HepG2 (cell line): ENCODE measurements at regions not wholly inside any gene's neighbourhood (a gene's known extent, or its start where the extent isn't known, plus 50 kb on each side); places are given as distances from the start of the nearest gene placed in this dataset.

Experiments
- ATAC-seq: fragments of 200-7000 bp; cut with Tn5 transposase; 3 replicates; pipeline ENCODE4 v1.9.1; 2020; ENCODE audit warnings: mild to moderate bottlenecking, moderate library complexity
- BruUV-seq: library from RNA; stranded (reverse); fragments of 400-500 nt; replicated peaks from 2 replicates; lab custom pipeline; 2021; lab: Mats Ljungman, UMichigan
- CTCF ChIA-PET: fragments of 300-600 bp; formaldehyde crosslinking; extraction: SDS; loops from one replicate; lab custom pipeline; 2021; ENCODE audit warnings: low total read pairs, inconsistent platforms, low intra/inter-chr PET ratio; lab: Yijun Ruan, JAX
- POLR2A ChIA-PET: fragments of 350-600 bp; sonication (Branson Sonifier 250); formaldehyde crosslinking; loops from one replicate; lab custom pipeline; 2020; ENCODE audit warnings: antibody characterized with exemption, inconsistent platforms; lab: Yijun Ruan, JAX
- DNase-seq: peaks from one replicate; pipeline ENCODE4 v3.0.0-alpha.2; 2015; ENCODE audit warnings: low spot score
- FAIRE-seq: peaks from 3 replicates; lab custom pipeline; 2011; peaks lifted over from hg19 to GRCh38; lab: Jason Lieb, UNC
- H2AFZ ChIP-seq: one replicate; pipeline ENCODE4 v1.6.1; 2011; ENCODE audit warnings: low read length, inconsistent platforms
- H3K27ac ChIP-seq: fragments of 300-600 bp; 3 replicates; pipeline ENCODE4 v1.8.0; 2011; ENCODE audit warnings: mixed run types, mild to moderate bottlenecking, mixed read lengths, low read length, inconsistent platforms; ENCODE audit not compliant: insufficient read depth; ENCODE audit errors: extremely low read length
- H3K27me3 ChIP-seq, 2 experiments: fragments of 200-600 bp in 1 of 2; 2 replicates in 1 of 2; 3 replicates in 1 of 2; pipeline versions ENCODE4 v1.6.0 to v1.8.0; 2011; ENCODE audit warnings: low read length in 2 of 2, mild to moderate bottlenecking in 2 of 2, moderate library complexity in 2 of 2, inconsistent platforms in 1 of 2; ENCODE audit not compliant: insufficient read depth in 2 of 2, control insufficient read depth in 1 of 2
- H3K36me3 ChIP-seq, 2 experiments: fragments of 200-600 bp in 1 of 2; replicated peaks in 1 of 2; 2 replicates in 1 of 2; 3 replicates in 1 of 2; pipeline versions ENCODE4 v1.5.1 to v1.8.0; 2011; ENCODE audit warnings: low read length in 2 of 2, inconsistent platforms in 1 of 2; ENCODE audit not compliant: insufficient read depth in 2 of 2, control insufficient read depth in 1 of 2
- H3K4me1 ChIP-seq: 2 replicates; pipeline ENCODE4 v1.5.1; 2012; ENCODE audit warnings: low read length, inconsistent platforms; ENCODE audit not compliant: insufficient read depth
- H3K4me2 ChIP-seq: 2 replicates; pipeline ENCODE4 v1.6.0; 2011; ENCODE audit warnings: low read depth, low read length, inconsistent platforms
- H3K4me3 ChIP-seq, 3 experiments: fragments of 200-600 bp in 1 of 3; sonication (generic), shearing (Covaris generic) in 1 of 3; replicated peaks in 1 of 3; 2 replicates each; pipeline ENCODE4 v1.5.1; 2011 to 2016; ENCODE audit warnings: low read length in 3 of 3, inconsistent platforms in 2 of 3, low read depth in 2 of 3, mild to moderate bottlenecking in 2 of 3, control low read depth in 1 of 3, mixed read lengths in 1 of 3; ENCODE audit not compliant: insufficient read depth in 1 of 3
- H3K79me2 ChIP-seq: one replicate; pipeline ENCODE4 v1.6.1; 2011; ENCODE audit warnings: low read length, inconsistent platforms; ENCODE audit not compliant: insufficient read depth
- H3K9ac ChIP-seq: 2 replicates; pipeline ENCODE4 v1.6.0; 2011; ENCODE audit warnings: mild to moderate bottlenecking, low read depth, low read length, inconsistent platforms; ENCODE audit not compliant: insufficient read depth
- H3K9me3 ChIP-seq: 2 replicates; pipeline ENCODE4 v1.5.1; 2012; ENCODE audit warnings: mild to moderate bottlenecking, low read length
- H4K20me1 ChIP-seq: 2 replicates; pipeline ENCODE4 v1.6.0; 2011; ENCODE audit warnings: inconsistent platforms, mild to moderate bottlenecking, low read length, moderate library complexity; ENCODE audit not compliant: insufficient read depth
- EEA1 ChIP-seq: sonication (generic); formaldehyde crosslinking; IDR thresholded peaks from 2 replicates; pipeline ENCODE4 v1.5.1; 2020; ENCODE audit warnings: mild to moderate bottlenecking, missing genetic modification reagents, borderline replicate concordance
- KDM6A ChIP-seq: IDR thresholded peaks from 2 replicates; pipeline ENCODE4 v1.6.1; 2016; ENCODE audit warnings: low read depth
- MYC ChIP-seq: sonication (generic); formaldehyde crosslinking; IDR thresholded peaks from 2 replicates; pipeline ENCODE4 v1.9.0; 2021; ENCODE audit warnings: missing genetic modification reagents, borderline replicate concordance
- NCOR1 ChIP-seq: fragments of 200-600 bp; sonication (generic); IDR thresholded peaks from 2 replicates; pipeline ENCODE4 v1.7.0; 2017; ENCODE audit warnings: antibody characterized with exemption, low read length, borderline replicate concordance
- PHF20 ChIP-seq: sonication (generic); formaldehyde crosslinking; IDR thresholded peaks from 2 replicates; pipeline ENCODE4 v1.5.0; 2020; ENCODE audit warnings: mild to moderate bottlenecking, missing genetic modification reagents
- RFX1 ChIP-seq: fragments of 450-650 bp; IDR thresholded peaks from 2 replicates; pipeline ENCODE4 v1.6.1; 2017
- SMC3 ChIP-seq: IDR thresholded peaks from 2 replicates; pipeline ENCODE4 v1.6.1; 2011; ENCODE audit warnings: low read length, improper control_type of control experiment
- SUZ12 ChIP-seq: fragments of 150-350 bp; IDR thresholded peaks from 2 replicates; pipeline ENCODE4 v1.6.1; 2014; ENCODE audit warnings: low read depth, low read length
- ZFYVE20 ChIP-seq: sonication (generic); formaldehyde crosslinking; IDR thresholded peaks from 2 replicates; pipeline ENCODE4 v1.8.0; 2023; ENCODE audit warnings: low read depth, mild to moderate bottlenecking, moderate library complexity, missing genetic modification reagents, borderline replicate concordance
- ZNF225 ChIP-seq: sonication (generic); formaldehyde crosslinking; IDR thresholded peaks from 2 replicates; pipeline ENCODE4 v1.4.0; 2020; ENCODE audit warnings: mild to moderate bottlenecking, missing genetic modification reagents
- ZNF335 ChIP-seq: sonication (generic); formaldehyde crosslinking; IDR thresholded peaks from 2 replicates; pipeline ENCODE4 v1.4.0; 2020; ENCODE audit warnings: missing genetic modification reagents
- ZNF430 ChIP-seq: sonication (generic); formaldehyde crosslinking; IDR thresholded peaks from 2 replicates; pipeline ENCODE4 v1.9.0; 2021; ENCODE audit warnings: mild to moderate bottlenecking, missing genetic modification reagents
- ZNF550 ChIP-seq: sonication (generic); formaldehyde crosslinking; IDR thresholded peaks from 2 replicates; pipeline ENCODE4 v1.4.0; 2020; ENCODE audit warnings: mild to moderate bottlenecking, missing genetic modification reagents, borderline replicate concordance
- ZNF562 ChIP-seq: sonication (generic); formaldehyde crosslinking; IDR thresholded peaks from 2 replicates; pipeline ENCODE4 v1.8.0; 2022; ENCODE audit warnings: missing genetic modification reagents, borderline replicate concordance
- ZNF607 ChIP-seq: sonication (generic); formaldehyde crosslinking; IDR thresholded peaks from 2 replicates; pipeline ENCODE4 v1.5.1; 2020; ENCODE audit warnings: missing genetic modification reagents, mild to moderate bottlenecking, borderline replicate concordance
- ZNF737 ChIP-seq: sonication (generic); formaldehyde crosslinking; IDR thresholded peaks from 2 replicates; pipeline ENCODE4 v1.5.0; 2020; ENCODE audit warnings: missing genetic modification reagents, mild to moderate bottlenecking, borderline replicate concordance
- WGBS: methylation state at CpG from one replicate; pipeline ENCODE4 v1.1.6; 2017; ENCODE audit warnings: low lambda C conversion rate; 5-methylcytosine and 5-hydroxymethylcytosine counted together
- in situ Hi-C: cut with HindIII; loops from 2 replicates; pipeline ENCODE4 v1.10.0; 2017; ENCODE audit warnings: low pct_unique_long_range_greater_than_20kb; ENCODE audit not compliant: extremely low pct_ligation_motif_present
- intact Hi-C: fragments of 100-400 bp; cut with micrococcal nuclease; formaldehyde crosslinking; loops from one replicate; pipeline ENCODE4 v1.10.0; 2022; ENCODE audit not compliant: unreplicated experiment
- TF ChIP-seq, protein P1 (sequence below): sonication (generic); formaldehyde crosslinking; conservative IDR thresholded peaks from 2 replicates; pipeline ENCODE4 v1.4.0; 2020; ENCODE audit warnings: missing genetic modification reagents
- TF ChIP-seq, protein P2 (sequence below): sonication (generic); formaldehyde crosslinking; IDR thresholded peaks from 2 replicates; pipeline ENCODE4 v1.4.0; 2020; ENCODE audit warnings: mild to moderate bottlenecking, missing genetic modification reagents

DNA sequence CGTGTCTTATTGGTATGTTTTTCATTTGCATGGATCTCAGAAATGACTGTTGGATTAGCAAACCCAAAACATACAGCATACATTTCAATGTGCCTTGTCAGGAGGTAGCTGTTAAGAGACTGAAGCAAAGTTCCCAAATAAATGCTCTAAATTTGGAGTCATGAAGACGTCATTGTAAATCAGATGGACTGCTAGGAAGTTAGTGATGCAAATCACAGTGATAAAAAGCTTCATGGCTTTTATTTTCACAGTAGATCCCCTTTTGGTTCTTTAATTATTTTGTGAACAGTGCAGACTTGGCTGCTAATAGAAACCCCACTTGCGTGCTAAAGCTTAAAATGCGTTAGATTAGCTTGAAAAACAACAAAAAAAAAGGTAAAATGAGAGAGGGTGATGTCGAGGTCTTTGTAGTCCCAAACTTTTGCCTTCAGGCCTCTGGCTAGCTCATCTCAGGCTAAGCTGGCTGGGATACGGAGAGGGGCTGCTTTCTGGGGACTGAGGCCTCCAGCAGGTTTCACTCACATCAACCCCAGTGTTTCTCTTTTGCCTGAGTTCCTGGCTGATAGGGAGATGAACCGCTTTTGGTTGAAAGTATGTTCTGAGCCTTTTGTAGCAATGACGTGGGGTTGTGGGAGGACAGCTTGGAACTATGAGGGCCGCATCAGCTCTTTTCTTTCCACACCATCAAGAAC, 107.1 kb upstream of the CDCA7L start:
- Histone ChIP-seq H3K9me3 (no peaks in the 10 kb centered on the region), H4K20me1 (no peaks in the 10 kb centered on the region), H3K4me3 (no peak overlapping the region), H3K79me2 (no peaks in the 10 kb centered on the region), H3K9ac (no peak overlapping the region), H3K27ac (no peak overlapping the region), H2AFZ (no peak overlapping the region)
- in situ Hi-C loops = no loop called here
- WGBS = 9% methylated on average over 6 of the region's 9 CpGs
- ChIA-PET POLR2A (no interaction called here), CTCF (no interaction called here)
- FAIRE-seq = no peak
- BruUV-seq = no TSS peak
- intact Hi-C loops = no loop called here
- TF ChIP-seq PHF20 (CRISPR knock-in tag) (no peak), EEA1 (no peak), ZNF607 (no peak), NCOR1 (no peak), ZNF225 (CRISPR knock-in tag) (no peak), SUZ12 (no peak), ZNF550 (CRISPR knock-in tag) (no peak), MYC (CRISPR knock-in tag) (no peak), ZNF737 (CRISPR knock-in tag) (no peak), KDM6A (CRISPR knock-in tag) (no peak), ZFYVE20 (no peak), ZNF335 (CRISPR knock-in tag) (no peak), ZNF562 (CRISPR knock-in tag) (no peak), ZNF430 (no peak), RFX1 (no peak), SMC3 (no peak)
- TF ChIP-seq, protein P1, sequence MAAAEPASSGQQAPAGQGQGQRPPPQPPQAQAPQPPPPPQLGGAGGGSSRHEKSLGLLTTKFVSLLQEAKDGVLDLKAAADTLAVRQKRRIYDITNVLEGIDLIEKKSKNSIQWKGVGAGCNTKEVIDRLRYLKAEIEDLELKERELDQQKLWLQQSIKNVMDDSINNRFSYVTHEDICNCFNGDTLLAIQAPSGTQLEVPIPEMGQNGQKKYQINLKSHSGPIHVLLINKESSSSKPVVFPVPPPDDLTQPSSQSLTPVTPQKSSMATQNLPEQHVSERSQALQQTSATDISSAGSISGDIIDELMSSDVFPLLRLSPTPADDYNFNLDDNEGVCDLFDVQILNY (CRISPR knock-in tag) = no peak
- TF ChIP-seq, protein P2, sequence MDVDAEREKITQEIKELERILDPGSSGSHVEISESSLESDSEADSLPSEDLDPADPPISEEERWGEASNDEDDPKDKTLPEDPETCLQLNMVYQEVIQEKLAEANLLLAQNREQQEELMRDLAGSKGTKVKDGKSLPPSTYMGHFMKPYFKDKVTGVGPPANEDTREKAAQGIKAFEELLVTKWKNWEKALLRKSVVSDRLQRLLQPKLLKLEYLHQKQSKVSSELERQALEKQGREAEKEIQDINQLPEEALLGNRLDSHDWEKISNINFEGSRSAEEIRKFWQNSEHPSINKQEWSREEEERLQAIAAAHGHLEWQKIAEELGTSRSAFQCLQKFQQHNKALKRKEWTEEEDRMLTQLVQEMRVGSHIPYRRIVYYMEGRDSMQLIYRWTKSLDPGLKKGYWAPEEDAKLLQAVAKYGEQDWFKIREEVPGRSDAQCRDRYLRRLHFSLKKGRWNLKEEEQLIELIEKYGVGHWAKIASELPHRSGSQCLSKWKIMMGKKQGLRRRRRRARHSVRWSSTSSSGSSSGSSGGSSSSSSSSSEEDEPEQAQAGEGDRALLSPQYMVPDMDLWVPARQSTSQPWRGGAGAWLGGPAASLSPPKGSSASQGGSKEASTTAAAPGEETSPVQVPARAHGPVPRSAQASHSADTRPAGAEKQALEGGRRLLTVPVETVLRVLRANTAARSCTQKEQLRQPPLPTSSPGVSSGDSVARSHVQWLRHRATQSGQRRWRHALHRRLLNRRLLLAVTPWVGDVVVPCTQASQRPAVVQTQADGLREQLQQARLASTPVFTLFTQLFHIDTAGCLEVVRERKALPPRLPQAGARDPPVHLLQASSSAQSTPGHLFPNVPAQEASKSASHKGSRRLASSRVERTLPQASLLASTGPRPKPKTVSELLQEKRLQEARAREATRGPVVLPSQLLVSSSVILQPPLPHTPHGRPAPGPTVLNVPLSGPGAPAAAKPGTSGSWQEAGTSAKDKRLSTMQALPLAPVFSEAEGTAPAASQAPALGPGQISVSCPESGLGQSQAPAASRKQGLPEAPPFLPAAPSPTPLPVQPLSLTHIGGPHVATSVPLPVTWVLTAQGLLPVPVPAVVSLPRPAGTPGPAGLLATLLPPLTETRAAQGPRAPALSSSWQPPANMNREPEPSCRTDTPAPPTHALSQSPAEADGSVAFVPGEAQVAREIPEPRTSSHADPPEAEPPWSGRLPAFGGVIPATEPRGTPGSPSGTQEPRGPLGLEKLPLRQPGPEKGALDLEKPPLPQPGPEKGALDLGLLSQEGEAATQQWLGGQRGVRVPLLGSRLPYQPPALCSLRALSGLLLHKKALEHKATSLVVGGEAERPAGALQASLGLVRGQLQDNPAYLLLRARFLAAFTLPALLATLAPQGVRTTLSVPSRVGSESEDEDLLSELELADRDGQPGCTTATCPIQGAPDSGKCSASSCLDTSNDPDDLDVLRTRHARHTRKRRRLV (CRISPR knock-in tag) = no peak
- TF ChIP-seq, all 625 proteins: peak for 0
- ATAC-seq = no peak
- Histone ChIP-seq H3K4me2 (no peak overlapping the region), H3K36me3 (no peaks in the 10 kb centered on the region), H3K27me3 (peaks cover 0 to 36% of the 10 kb centered on the region in 2 experiments; a peak in 2 of 5 replicates), H3K4me1 (no peaks in the 10 kb centered on the region)
- no peak for DNase-seq
